GM23338 (cell line): ENCODE measurements at regions not wholly inside any gene's neighbourhood (a gene's known extent, or its start where the extent isn't known, plus 50 kb on each side); places are given as distances from the start of the nearest gene placed in this dataset.

Source experiments
- EZH2 ChIP-seq: fragments of 200-600 bp; sonication (generic); IDR thresholded peaks from one replicate; pipeline ENCODE4 v1.8.0; 2017; ENCODE audit warnings: antibody characterized with exemption, mild to moderate bottlenecking, low read depth; ENCODE audit not compliant: unreplicated experiment
- ZNF114 ChIP-seq: fragments of 250-450 bp; sonication (Bioruptor Pico); IDR thresholded peaks from 2 replicates; pipeline ENCODE4 v1.5.0; 2020; ENCODE audit warnings: mild to moderate bottlenecking, moderate library complexity
- TF ChIP-seq, protein P1 (sequence below), 2 experiments: fragments of 200-600 bp in 1 of 2; sonication (generic) in 1 of 2; conservative IDR thresholded peaks; 2 replicates each; pipeline versions ENCODE4 v1.5.1 to v1.6.1; 2016 to 2017; ENCODE audit warnings: antibody characterized with exemption in 2 of 2, low read depth in 2 of 2, mild to moderate bottlenecking in 2 of 2, moderate library complexity in 1 of 2

DNA sequence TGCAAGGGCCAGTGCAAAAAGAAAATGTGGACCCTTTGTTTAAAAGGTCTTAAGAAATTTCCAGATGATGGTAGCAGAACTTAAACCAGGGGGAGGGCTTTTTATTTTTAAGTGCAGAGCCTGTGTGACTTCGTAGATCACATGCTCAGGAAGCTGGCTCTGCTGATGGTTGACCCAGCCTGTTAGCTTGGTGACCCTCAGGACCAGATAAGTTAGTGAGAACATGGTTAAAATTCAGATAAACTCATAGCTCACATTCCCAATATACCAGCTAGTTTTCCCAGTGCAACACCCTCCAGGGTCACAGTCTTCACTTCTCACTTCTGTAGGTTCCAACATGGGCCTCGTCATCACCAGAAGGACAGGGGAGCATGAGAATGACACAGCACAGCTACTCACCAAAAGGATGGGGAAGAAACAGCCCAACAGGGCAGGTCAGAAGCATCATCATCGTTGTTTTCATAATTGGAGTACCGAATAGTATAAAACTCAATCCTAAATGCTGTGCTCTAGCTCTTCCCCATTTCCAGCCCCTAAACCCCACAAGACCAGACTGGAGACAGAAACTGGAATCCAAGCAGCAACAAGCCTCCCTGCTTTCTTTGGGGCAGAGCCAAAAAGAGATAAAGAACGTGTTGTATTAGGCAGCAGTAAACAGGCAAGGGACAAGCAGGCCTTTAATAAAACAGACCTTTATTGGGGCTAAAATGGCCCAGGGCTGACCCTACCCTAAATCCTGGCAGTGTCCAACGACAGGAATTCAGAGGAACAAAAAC, 102.2 kb upstream of the ANKRD1 start:
- no peak for TF ChIP-seq ZNF114 (CRISPR knock-in tag)
- TF ChIP-seq EZH2: no peak
- TF ChIP-seq, protein P1, sequence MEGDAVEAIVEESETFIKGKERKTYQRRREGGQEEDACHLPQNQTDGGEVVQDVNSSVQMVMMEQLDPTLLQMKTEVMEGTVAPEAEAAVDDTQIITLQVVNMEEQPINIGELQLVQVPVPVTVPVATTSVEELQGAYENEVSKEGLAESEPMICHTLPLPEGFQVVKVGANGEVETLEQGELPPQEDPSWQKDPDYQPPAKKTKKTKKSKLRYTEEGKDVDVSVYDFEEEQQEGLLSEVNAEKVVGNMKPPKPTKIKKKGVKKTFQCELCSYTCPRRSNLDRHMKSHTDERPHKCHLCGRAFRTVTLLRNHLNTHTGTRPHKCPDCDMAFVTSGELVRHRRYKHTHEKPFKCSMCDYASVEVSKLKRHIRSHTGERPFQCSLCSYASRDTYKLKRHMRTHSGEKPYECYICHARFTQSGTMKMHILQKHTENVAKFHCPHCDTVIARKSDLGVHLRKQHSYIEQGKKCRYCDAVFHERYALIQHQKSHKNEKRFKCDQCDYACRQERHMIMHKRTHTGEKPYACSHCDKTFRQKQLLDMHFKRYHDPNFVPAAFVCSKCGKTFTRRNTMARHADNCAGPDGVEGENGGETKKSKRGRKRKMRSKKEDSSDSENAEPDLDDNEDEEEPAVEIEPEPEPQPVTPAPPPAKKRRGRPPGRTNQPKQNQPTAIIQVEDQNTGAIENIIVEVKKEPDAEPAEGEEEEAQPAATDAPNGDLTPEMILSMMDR (conservative IDR thresholded peaks at IDR 0.05; ENCODE audit: low read depth in 2 of 2): no peak
